ENCODE measurements at regions not wholly inside any gene's neighbourhood (a gene's known extent, or its start where the extent isn't known, plus 50 kb on each side); places are given as distances from the start of the nearest gene placed in this dataset.
A peak's percentile ranks its signal among the peaks of the same experiment; 100 is the strongest.

DNA sequence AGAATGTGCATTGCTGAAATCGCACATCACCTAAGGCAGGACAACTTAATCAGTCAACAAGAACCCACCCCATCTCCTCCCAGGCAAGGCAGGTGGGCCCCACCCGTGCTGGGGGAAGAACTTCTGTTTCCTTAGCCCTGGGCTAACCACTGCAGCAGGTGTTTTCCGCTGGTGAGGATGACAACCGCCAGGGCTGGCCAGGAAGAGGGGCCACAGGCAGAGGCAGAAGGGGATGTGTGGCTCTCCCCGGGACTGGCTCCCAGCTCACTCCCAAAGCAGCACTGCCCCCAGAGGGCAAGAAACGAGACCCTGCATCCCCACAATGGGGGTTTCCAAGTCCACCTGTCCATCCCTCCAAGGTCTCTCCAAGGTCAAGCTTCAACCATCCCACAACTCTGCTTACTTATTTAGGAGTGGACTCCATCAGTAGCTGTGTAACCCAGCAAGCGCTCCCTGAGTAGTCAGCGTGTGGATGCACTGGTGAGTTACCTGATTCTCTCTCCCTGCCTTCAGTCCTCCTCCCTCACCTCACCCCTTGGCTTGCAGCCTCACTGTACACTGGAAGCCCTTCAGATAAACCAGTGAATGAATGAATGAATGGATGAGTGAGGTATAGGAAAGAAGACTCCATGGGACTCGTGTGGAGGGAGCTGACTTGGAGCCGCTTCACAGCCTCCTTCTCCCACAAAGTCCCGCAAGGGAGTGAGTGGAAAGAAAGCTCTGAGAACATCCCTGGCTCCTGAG, 168.2 kb upstream of the CST7 start:
- TF ChIP-seq, protein P1, sequence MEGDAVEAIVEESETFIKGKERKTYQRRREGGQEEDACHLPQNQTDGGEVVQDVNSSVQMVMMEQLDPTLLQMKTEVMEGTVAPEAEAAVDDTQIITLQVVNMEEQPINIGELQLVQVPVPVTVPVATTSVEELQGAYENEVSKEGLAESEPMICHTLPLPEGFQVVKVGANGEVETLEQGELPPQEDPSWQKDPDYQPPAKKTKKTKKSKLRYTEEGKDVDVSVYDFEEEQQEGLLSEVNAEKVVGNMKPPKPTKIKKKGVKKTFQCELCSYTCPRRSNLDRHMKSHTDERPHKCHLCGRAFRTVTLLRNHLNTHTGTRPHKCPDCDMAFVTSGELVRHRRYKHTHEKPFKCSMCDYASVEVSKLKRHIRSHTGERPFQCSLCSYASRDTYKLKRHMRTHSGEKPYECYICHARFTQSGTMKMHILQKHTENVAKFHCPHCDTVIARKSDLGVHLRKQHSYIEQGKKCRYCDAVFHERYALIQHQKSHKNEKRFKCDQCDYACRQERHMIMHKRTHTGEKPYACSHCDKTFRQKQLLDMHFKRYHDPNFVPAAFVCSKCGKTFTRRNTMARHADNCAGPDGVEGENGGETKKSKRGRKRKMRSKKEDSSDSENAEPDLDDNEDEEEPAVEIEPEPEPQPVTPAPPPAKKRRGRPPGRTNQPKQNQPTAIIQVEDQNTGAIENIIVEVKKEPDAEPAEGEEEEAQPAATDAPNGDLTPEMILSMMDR (IDR thresholded peaks at IDR 0.05), result no peak

DNA sequence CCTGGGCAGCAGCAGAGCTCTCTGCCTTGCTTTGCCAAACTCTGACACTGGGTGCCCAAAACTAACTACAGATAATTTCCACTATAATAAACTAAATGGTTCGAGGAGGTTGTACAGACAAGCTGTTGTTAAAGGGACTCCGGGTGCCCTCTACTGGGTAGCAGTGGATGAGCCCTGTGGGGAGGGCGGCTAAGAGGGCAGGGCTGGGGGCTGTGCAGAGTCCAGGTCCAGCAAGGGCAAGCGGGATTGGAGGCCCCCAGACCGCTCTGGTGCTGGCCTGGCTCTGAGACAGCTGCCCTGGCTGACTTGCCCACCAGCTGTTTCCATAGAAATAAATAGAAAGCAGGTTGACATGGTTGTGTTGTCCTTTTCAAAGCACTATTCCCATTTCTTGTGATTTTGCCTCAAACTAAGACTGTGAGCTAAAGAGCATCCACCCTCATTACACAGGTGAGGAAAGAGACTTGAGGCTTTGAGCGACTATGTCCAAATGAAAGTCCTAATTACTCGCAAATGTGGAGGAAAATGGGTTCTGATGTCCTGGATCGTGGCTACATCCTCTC, 167.6 kb upstream of the CST7 start:
- TF ChIP-seq, protein P1 (IDR thresholded peaks at IDR 0.05), result peak; percentile 75

DNA sequence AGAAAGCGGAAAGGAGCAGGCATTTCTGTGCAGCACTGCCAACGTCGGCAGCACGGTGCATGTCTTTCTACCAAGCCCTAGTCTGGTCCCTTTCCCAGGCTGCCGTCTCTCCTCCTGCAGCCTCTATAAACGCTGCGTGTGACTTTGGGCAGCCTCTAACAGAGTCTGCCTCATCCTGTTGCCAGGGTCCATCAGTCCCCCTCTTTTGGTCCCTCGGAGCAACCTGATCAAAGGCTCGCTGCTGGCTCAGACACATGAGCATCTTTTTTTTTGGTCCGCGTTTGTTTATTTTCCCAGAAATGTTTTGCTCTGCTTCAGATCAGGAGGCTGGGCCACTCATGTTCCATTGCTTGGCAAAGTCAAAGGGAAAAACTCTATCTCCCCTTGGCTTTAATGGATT, 166.8 kb upstream of the CST7 start:
- TF ChIP-seq, protein P1 (IDR thresholded peaks at IDR 0.05), result no peak

DNA sequence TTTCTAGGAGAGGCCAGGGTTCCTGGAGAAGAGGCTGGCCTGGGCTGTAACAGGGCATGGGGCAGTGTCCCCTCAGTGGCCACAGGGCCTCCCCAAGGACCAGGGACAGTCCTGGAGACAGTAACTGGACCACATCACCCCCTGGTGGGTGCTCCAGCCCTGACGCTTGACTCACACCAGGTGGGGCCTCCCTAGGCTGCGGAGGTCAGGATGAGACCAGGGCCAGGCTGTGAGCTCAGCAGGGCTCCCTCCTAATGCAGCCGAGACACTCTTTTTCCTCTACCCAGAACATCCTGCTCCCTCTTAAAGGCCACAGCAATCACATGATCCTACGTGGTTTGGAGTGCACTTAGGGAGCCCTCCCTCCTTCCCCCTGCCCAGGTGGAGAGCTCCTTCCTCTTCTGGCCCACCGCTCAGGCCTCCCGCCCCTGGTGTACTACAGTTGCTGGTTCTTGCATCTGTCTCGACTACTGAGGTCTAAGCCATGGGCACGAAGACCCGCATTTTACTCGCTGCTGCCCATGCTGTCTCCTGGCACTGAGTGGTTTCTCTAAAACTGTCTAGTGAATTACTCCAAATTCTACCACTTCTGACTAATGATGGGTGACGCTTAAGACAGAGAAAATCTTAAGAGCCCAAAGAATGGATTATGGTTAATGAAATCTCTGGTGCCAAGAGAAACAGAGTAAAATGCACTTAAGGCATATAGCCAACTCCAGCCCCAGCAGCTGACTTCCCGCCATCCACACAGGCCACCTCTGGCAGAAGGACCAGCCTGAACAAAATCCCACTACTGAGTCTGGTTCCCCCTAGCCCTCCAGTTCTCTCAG, 166.1 kb upstream of the CST7 start:
- TF ChIP-seq, protein P1 (IDR thresholded peaks at IDR 0.05), result no peak

DNA sequence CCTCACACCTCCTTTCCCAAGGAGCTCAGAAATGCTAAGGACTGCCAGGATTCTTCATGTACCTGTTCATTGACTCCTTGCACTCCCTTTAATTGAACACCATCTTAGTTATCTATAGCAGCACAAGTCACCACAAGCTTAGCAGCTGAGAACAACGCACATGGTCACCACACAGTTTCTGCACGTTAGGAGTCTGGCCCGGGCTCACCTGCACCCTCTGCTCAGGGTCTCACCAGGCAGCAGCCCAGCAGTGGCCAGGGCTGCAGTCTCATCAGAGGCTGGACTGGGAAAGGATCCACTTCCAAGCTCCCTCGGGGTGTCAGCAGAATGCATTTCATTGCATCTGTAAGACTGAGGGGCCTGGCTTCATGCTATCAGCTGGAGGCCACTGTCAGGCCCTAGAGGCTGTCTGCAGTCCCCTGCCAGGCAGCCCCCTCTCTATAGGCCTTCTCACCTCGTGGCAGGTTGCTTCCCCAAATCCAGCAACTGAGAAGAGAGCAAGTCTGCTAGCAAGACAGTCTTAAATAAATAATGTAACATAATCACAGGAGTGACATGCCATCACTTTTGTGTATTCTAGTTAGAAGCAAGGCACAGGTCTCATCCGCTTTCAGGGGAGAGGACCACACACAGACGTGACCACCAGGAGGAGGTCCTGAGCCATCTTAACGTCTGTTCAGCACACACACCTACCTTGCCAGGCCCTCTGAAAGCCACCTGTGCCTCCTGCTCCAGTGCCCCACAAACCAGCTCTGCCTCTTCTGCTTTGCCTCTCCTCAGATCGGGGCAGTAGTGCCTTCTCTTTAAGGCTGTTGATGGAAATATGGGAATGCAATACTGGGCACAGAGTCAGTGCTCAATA, 165.2 kb upstream of the CST7 start:
- TF ChIP-seq, protein P1 (IDR thresholded peaks at IDR 0.05), result peak; percentile 15; the same call in 1 of the 2 replicates

DNA sequence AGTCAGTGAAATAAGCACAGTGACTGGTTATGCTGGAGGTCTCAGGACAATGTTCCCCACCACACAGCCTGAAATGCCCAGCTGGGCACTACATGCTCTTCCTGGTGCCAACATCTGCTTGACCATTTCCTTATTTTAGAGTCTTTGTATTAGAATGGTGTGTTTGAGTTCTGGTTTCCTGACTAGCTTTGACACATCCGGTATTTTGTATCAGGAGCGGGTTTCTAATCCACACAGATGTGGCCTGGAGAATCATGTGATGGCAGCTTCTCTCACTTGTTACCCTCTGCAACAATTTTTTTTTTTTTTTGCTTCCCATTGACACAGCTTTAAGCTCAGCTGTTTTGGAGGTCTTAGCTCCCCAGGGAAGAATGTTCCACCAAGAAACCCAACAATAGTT, 164.5 kb upstream of the CST7 start:
- TF ChIP-seq, protein P1 (IDR thresholded peaks at IDR 0.05), result no peak

All from LNCAP (cell line).